GM12875 (cell line): ENCODE measurements at regions not wholly inside any gene's neighbourhood (a gene's known extent, or its start where the extent isn't known, plus 50 kb on each side); places are given as distances from the start of the nearest gene placed in this dataset.

Experiments
- H3K4me3 ChIP-seq: one replicate; pipeline ENCODE4 v1.5.1; 2011; ENCODE audit warnings: low read depth, low read length, control low read depth
- TF ChIP-seq, protein P1 (sequence below): IDR thresholded peaks from 2 replicates; pipeline ENCODE4 v1.5.1; 2011; ENCODE audit warnings: low read depth, mild to moderate bottlenecking, control low read depth, inconsistent platforms, low read length, moderate library complexity, borderline replicate concordance; ENCODE audit not compliant: insufficient read depth

- H3K4me3 ChIP-seq = no peak overlapping the region
- TF ChIP-seq, protein P1, sequence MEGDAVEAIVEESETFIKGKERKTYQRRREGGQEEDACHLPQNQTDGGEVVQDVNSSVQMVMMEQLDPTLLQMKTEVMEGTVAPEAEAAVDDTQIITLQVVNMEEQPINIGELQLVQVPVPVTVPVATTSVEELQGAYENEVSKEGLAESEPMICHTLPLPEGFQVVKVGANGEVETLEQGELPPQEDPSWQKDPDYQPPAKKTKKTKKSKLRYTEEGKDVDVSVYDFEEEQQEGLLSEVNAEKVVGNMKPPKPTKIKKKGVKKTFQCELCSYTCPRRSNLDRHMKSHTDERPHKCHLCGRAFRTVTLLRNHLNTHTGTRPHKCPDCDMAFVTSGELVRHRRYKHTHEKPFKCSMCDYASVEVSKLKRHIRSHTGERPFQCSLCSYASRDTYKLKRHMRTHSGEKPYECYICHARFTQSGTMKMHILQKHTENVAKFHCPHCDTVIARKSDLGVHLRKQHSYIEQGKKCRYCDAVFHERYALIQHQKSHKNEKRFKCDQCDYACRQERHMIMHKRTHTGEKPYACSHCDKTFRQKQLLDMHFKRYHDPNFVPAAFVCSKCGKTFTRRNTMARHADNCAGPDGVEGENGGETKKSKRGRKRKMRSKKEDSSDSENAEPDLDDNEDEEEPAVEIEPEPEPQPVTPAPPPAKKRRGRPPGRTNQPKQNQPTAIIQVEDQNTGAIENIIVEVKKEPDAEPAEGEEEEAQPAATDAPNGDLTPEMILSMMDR = no peak
Observed at GRCh38 chr10:104546336-104546735, 94.8 kb upstream of the SORCS3 start.

GRCh38 chr10:104546756-104547155 is 94.3 kb upstream of the SORCS3 start:
- TF ChIP-seq, protein P1 = no peak
- no peak overlapping the region for H3K4me3 ChIP-seq

- H3K4me3 ChIP-seq = no peak overlapping the region
- TF ChIP-seq, protein P1 = no peak
Observed at GRCh38 chr10:104548090-104548489, 93.0 kb upstream of the SORCS3 start.

GRCh38 chr10:104556831-104557230 is 84.3 kb upstream of the SORCS3 start:
- TF ChIP-seq, protein P1 = no peak
- no peak overlapping the region for H3K4me3 ChIP-seq

DNA sequence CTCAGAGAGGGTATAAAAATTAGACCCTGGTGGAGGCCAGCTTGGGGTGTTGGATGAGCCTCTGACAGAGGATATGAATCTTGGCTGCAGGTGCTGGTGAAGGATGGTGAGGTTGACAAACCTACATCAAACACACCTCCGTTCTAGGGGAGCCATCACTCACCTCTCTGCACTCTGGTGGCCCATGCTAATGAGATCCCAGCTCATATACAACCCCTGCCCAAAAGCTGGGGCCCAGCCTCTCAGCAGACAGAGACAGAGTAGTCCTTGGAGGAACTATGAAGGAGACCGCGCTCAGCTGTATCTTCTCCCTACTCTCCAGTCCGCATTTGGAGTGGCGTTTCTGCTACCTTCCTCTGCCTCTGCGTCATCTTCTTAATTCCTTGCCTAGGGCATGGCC is 83.1 kb upstream of the SORCS3 start:
- no peak overlapping the region for H3K4me3 ChIP-seq
- TF ChIP-seq, protein P1 = no peak

DNA sequence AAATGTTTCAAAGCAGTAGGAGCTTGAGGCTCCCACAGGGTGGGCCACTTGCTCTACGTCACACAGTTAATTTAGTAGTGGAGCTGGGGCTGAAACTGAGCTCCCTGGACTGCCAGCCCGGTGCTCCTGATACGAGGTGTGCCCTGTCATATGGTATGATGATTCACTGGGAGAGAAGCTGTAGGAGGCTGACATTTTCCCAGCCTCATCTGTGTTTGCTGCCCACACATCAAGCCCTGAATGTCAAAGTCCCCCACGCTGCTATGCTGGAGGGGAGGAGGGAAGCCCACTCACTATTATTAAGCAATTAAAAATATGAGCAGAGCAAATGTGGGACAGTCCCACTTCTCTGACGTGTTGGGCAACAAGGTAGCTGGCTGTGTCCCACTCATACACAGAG is 81.2 kb upstream of the SORCS3 start:
- H3K4me3 ChIP-seq = no peak overlapping the region
- TF ChIP-seq, protein P1 = no peak

DNA sequence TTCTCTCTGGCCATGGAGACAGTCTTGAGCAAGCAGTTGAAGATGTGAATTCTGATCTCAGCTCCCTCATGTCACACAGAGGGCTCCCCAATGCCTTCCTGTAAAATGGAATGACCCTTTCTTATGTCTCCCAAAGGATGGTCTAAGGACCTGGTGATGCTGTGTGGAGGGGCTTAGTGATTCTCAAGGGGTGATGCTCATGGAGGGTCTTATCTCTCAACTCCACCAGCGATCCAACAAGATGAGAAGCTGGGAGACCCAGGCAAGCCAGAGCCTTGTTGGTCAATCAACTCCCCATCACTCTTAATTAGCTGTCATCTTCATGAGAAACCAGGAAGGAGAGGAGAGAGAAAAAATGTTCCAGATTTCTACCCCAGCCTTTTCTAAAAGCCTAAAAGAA is 78.0 kb upstream of the SORCS3 start:
- no peak overlapping the region for H3K4me3 ChIP-seq
- TF ChIP-seq, protein P1 = no peak
